ENCODE measurements at regions not wholly inside any gene's neighbourhood (a gene's known extent, or its start where the extent isn't known, plus 50 kb on each side); places are given as distances from the start of the nearest gene placed in this dataset.

GRCh38 chr2:76641506-76641905 lies 880.7 kb downstream of the LRRTM4 start:
- TF ChIP-seq CTCF (conservative IDR thresholded peaks at IDR 0.05 in 1 of 2, IDR thresholded peaks at IDR 0.05 in 1 of 2; ENCODE audit: low read depth in 1 of 2, low read length in 2 of 2) = no peak
- no peak for TF ChIP-seq EZH2 (IDR thresholded peaks at IDR 0.05; ENCODE audit: low read length, missing control alignments)
